IPS DF 4.7 (cell line): ENCODE measurements at regions not wholly inside any gene's neighbourhood (a gene's known extent, or its start where the extent isn't known, plus 50 kb on each side); places are given as distances from the start of the nearest gene placed in this dataset.
A peak's percentile ranks its signal among the peaks of the same experiment; 100 is the strongest.
"Not testable (repeated sequence)": the region's sequence is repeated elsewhere in the genome, so short reads cannot be mapped to it uniquely, and the experiment has no call there.

Experiments
- DNase-seq: peaks from one replicate; pipeline ENCODE4 v3.0.0-alpha.2; 2013; ENCODE audit warnings: low spot score; ENCODE audit errors: extremely low read depth

DNA sequence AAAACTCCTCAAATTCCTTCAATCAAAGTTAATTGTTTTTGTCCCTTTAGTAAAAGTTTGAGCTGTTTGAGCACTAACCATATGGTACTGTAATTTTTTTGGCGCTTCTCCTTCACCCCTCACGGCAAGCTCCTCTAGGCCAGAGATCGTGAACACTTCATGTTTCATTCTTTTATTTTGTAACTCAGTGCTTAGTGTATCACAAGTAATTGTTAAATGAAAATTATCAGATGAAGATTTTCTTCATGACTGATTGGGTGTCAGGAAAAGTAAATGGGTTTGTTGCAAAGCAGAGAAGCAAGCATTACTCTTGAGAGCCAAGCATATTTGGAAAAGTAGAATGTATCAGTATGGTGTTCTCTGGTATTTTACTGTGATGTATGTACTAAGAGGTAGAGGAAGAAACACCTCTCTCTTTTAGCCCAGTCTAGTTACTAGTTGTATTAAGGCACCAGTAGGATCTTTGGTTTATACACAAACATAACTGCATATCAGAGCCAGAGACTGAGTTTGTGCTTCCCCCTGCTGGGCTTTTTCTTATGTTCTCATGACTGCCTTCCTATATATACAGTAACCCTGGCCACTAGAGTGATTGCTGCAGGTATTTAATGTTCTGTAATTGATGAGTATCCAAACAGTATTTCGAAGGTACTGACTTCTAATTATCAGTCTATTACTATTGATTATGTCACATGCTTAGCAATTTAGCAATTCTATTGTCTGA is 202.3 kb upstream of the KLHL1 start:
- no peak for DNase-seq

DNA sequence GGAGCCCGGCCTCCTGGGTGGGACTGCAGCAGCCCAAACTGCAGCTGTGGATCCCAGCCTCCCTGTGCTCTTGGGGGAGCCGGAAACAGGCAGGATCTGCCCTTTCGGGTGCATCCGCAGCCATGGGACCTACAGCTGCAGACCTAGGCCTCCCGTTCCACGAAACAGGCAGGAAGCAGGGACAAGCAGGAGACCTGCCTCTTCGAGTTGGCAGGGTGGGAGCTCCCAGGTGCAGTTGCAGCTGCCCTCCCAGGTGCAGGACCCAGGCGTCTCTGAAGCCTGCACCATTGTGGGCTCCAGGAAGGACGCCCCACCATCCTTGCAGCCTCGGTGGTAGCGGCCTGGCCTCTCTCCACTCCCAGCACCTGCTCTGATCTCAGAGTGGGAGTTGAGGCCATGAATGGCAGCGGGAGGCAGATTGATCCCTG is 189.0 kb upstream of the KLHL1 start:
- no peak for DNase-seq

DNA sequence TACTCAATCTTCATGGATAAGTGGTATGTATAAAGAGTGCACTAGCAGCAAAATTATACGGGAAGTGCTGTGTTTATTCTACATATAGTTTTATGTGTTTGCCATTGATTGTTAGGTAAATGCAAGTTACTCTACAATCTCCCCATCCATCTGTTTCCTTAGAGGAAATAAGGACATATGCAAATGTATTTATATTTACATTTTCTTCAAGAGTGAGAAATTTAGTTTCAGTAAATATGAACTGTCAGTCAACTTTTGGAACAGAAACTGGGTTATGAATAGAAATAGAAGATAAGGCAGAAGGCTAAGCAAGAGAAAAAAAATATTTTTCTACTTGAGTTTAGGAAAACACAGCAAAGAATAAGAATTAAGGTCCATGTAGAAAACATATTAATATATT is 176.1 kb upstream of the KLHL1 start:
- DNase-seq: no peak

DNA sequence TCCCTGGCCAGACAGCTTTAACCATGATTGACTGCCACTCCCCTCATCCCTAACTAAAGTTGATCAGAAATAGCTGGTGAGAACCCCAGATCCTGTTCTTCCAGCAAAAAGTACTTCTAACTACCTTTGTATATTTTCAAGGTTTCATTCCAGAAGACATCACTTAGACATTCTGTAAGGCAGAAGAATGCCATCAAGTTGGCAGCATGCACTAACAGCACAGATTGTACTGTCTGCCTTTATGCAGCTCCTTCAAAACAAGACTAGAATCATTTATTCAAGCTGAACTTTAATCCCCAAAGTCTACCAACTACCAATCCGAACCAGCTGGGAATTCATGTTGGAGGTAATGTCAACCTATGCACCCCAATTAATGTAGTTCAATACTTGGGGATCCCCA is 167.6 kb upstream of the KLHL1 start:
- DNase-seq: no peak

DNA sequence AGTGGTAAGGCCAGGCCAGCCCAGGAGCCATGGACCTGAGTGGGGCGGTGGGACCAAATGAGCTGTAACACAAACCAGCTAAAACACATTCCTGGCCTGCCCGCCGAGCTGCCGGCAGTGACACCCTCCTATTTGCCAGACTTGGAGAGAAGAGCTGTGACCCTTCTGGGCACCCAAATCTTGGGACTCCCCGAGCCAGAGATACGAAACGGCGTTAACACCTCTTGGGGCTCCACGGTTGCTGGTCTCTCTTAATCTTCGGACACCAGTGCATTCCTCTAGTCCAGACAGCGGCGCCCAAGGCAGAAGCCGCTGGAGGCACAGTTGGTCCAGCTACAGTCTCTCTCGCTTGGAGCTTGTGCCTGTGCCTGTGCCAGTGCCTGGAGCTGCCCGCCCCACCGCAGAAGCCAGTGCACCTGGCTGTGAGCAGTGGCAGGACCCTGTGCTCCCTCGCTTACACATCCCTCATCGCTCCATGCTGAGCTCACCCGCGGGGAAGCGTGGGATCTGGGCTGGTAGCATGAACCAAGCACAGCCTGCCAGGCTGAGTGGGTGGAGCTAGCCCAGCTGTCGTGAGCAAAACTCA is 147.2 kb upstream of the KLHL1 start:
- DNase-seq: no peak

DNA sequence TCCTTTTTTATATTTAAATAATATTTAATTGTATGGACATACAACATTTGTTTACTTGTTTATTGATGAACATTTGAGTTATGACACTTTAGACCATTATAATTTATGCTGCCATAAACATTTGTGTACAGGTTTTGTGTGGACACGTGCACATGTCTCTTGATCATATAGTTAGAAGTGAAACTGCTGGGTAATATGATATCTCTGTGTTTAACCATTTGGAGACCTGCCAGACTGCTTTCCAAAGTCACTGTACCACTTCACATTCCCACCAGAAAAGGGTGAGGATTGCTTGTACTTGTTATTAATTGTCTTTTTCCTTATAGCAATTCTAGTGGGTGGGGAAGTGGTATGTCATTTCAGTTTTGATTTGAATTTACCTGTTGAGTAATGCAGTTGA is 145.6 kb upstream of the KLHL1 start:
- no peak for DNase-seq

DNA sequence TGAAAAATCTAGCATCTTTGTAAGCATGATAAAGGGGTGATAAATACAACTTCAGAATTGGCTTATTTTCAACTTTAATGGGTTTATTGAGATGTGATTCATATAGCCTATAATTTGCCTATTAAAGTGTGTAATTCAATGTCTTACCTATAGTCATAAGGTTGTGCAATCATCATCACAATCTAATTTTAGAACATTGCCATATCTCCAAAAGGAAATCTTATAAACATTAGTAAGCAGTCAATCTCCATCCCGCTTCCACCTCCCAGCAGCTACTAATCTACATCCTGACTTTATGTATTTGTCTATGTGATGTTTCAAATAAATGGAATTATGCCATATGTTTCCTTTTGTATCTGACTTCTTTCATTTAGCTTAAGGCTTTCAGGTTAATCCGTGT is 145.2 kb upstream of the KLHL1 start:
- DNase-seq: no peak

DNA sequence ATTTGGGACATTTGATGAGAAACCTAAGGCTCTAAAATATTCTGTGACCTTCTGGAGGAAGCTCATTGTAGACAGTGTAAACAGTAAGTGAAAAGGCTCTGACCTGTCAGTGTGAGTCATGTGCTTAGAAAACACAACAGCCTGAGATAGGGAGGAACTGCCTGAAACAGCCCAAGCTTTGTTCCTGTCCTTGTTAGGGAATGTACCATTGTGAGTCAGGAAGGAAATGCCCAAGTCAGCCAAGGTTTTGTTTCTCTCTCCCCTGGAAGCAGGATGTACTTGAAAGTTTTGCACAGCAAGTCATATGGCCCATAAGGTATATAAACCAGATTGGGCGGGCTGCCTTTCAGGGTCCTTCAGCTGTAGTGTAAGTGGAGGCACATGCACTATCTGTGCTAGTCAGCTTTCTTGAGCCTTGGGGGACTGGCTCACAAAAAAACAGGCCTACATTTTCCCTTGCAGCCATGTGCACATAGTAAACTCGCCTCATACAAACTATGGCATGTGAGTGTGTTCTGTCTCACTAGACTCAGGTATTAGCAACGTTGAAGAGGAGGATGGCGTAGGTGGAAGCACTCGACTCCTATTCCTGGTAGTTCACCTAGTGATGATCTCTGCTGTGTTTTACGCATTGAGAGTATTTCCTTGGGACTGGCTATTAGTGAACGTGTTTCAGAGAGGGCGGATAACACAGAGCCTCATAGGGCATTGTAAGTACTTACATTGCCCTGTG is 141.2 kb upstream of the KLHL1 start:
- DNase-seq: peak; percentile 62

DNA sequence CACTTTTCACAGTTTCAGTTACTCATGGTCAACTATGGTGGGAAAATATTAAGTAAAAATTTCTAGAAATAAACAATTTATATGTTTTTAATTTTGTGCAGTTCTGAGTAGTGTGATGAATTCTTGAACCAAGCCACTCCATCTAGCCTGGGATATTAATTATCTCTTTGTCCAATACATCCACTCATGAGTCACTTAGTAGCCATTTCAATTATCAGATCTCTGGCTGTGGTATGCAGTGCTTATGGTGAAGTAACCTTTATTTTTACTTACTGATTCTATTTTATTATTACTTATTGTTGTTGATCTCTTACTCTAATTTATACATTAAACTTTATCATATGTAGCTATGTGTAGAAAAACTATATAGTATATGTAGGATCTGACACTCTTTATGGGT is 128.9 kb upstream of the KLHL1 start:
- no peak for DNase-seq

DNA sequence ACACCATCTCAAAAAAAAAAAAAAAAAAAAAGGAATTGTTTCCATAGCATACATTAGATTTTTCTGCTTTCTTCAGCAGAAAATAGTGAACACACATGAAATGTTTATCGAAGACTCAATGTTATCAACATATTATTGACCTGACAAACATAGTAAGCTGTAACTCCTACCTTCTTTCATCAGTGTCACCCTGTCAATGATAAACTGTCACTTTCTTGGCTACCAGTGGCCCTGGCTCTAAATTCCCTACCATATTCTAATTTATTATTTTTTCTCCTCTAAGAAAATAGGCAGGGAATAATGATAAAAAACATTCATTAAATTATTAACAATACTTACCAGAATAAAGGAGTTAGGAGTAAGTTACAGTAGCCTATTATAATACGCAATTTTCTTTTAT is 127.3 kb upstream of the KLHL1 start:
- DNase-seq: no peak

DNA sequence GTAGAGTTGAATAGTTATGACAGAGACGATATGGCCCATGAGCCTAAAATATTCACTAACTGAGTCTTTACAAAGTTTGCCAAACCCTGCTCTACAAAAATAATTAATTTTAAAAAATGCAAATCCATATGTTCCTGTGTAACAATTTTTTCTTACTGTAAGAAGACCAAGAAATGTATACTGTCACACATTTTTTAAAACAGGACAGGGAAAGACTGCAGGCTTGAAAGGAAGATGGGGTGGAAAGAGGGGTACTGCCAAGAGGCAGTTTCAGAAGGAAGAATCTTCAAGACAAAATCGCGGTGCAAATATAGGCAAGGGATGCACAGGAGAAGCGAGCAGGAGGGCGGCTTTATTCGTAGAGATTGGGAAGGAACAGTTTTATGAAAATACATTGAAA is 115.7 kb upstream of the KLHL1 start:
- no peak for DNase-seq

DNA sequence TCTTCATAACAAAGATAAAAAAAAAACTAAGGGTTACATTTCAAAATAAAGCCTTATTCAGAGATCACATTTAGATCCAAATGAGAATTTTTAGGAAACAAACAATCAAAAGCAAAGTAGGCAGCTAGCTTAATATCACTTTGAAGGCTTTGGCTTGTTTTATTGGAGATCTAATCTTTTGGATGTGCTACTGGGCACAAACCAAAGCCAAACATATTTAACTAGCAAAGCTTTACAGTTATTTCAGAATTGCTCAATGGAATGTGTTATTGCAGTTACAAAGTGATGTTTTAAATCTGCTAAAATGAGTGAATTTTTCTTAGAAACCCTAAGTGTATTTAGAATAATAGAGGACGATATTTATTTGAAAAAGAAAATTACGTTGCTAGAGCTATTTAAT is 114.7 kb upstream of the KLHL1 start:
- DNase-seq: no peak

DNA sequence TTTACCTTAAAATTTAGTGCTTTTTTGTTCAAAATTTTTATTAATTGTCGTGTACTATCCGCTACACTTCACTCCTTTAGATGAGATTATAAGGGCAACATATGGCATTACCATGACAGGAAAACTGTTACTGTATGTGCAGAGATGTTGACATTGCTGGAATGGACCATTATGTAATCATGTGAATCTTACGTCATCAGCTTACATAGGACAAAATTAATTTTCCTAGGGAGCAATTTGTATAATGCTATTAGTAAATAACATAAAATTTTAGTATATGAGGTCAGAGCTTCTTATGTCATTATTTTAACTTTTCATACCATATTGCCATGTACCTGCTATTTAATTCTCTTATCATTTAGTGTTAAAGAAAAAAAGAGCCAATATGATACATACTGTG is 110.4 kb upstream of the KLHL1 start:
- DNase-seq: no peak

DNA sequence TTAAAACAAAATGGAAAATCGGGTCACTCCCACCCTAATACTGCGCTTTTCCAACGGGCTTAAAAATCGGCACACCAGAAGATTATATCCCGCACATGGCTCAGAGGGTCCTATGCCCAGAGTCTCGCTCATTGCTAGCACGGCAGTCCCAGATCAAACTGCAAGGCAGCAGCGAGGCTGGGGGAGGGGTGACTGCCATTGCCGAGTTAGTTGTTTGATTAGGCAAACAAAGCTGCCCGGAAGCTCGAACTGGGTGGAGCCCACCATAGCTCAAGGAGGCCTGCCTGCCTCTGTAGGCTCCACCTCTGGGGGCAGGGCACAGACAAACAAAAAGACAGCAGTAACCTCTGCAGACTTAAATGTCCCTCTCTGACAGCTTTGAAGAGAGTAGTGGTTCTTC is 100.7 kb upstream of the KLHL1 start:
- not testable (repeated sequence) for DNase-seq

DNA sequence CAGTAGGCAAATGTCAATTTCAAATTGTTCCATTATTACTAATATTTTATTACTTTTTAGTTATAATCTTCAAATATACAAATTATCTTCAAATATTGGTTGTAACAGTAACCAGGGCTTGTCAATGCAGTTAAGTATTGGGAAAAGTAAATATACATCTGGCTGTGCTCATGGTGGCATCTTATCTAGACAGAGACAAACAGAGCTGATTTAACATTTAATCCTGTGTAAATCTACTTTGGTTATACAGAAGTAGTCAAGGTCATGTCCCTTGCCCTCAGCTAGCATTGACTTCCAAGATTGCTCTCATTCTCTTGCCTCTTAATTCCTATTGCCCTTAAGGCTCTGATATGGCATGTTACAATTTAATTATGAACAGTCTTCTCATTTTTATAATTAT is 98.4 kb upstream of the KLHL1 start:
- no peak for DNase-seq

DNA sequence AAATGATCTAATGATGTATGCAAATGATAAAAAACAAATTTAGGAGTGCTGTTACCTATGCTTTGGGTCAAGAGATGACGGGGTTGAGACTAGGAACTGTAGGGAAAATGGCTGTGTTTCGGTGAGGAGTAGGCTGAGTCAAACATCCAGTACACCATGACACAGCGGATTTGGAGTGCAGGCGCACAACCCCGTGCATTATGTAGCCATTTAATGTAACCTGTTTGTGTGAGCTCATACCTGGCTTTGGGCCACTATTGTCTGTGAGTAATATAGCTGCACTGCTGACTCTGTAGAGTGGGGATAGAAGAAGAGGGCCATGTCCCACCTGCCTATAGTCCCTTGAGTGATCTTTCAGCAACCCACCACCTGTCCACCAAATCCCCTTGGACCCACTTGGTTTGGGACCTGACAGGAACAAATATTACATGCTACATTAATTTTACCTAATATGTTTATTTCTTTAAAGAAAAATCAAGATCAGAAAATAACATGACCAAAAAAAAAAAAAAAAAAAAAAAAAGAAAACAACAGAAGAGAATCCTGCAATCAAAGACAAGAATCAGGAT is 95.5 kb upstream of the KLHL1 start:
- no peak for DNase-seq

DNA sequence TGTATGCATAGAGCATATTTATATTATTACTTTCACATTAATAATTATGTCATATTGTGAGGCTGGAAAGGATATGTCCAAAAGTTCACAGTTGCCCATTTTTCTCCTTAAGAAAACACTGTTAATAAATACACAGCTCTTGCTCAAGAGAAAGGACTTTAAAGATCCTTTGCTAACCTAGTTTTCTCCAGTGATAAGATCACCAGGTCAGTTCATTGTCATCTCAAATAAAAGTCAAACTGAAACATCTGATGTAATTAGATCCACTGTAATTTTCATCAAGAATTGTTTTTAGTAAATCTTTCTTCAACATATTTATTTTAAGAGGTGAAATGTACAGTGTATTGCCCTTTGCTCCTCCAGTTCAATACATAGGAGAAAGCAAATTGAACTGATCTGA is 82.8 kb upstream of the KLHL1 start:
- DNase-seq: no peak

DNA sequence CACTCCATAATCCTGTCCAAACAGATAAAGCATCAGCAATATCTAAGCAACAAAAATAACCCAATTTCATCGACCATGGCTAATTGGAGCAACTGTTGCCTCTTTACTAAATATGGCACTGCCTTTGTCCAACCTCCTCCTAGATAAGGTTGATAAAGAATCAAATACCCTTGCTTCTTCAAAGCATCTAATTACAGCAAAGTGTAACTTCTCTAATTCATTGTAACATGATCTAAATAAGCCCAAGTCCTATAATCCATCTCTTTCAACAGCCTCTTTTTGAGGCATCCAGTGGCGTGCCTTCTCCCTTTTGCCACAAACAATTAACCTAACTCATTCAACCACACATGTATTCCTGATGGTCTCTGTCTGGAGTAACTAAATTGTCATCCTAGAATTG is 81.7 kb upstream of the KLHL1 start:
- no peak for DNase-seq

DNA sequence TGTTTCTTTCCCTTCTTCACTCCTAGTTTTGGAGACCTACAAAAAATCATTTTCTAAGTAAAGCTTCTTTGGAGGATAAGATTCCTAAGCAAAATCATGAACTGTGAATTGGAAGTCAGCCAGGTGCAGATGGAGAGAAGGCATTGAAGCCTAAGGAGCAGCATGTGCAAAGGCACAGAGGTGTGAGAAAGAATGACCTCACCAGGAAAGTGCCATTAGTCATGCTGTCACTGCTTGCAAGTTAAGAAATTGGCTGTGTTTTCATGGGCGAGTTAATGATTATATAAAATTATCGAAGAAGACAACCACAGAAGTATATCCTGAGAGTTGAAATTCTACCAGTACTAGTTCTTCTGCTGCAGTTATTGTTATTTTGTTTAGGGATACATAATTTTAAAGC is 80.3 kb upstream of the KLHL1 start:
- DNase-seq: no peak

DNA sequence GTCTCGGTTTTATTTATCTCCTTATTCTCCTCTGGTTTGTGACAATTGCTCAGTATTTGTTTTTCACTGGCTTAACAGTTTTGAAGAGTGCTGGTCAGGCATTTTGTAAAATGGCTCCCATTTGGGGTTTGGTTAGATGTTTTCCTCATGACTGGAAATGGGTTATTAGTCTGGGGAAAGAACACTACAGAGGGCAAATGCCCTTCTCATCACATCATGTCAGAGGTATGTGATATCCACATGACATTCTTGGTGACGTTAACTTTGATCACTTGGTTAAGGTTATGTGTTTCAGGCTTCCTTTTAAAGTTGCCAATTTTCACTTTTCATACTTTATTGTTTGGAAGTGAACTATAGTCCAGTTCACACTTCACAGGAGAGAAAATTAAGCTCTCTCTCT is 74.8 kb upstream of the KLHL1 start:
- DNase-seq: no peak
